ENCODE measurements at regions not wholly inside any gene's neighbourhood (a gene's known extent, or its start where the extent isn't known, plus 50 kb on each side); places are given as distances from the start of the nearest gene placed in this dataset.
A peak's percentile ranks its signal among the peaks of the same experiment; 100 is the strongest.

GRCh38 chr6:26170951-26171841, 84.0 kb downstream of the HFE start:
- peak; percentile 36 for DNase-seq (ENCODE audit: low spot score)

DNA sequence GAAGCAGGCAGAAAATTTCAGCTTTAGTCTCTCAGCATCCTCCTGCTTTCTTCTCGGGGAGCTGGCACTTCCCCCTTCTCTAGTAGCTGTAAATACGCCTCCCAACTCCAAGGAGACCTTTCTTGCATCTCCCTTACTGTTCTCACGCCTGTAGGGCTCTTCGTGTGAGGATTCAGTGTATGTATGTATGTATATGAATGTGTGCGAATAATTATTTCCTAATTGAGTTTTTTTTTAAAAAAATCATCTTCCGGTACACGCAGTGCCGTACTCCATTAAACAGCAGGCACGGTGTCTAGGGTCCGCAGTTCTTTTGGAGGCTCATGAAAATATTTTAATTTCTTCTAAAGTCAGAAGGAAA, 85.4 kb downstream of the HFE start:
- H3K79me2 ChIP-seq (ENCODE audit: insufficient read depth, low read depth, low read length): peaks cover 60% of the 10 kb centered on the region; the same call in 1 of the 2 replicates
- peak overlapping the region; percentile 94 for H3K27ac ChIP-seq (ENCODE audit: low read depth, low read length, poor library complexity, severe bottlenecking)
- no peaks in the 10 kb centered on the region for H4K20me1 ChIP-seq (ENCODE audit: insufficient read depth, low read length)
- peak; percentile 65 for DNase-seq (ENCODE audit: low spot score)
- H3K4me1 ChIP-seq (ENCODE audit: insufficient read depth, low read length, poor library complexity, severe bottlenecking): peaks cover 51% of the 10 kb centered on the region
- ChIA-PET CTCF (ENCODE audit: unreplicated experiment) (no interaction called here), POLR2A (interaction anchor here (0.7 to 3.1 kb wide), 18 partner anchors 9 to 961 kb away, joined by 3 to 57 read pairs (median 6); a partner anchor contains a TSS)
- intact Hi-C loops (cut with micrococcal nuclease; ENCODE audit: unreplicated experiment): no loop called here
- H3K4me3 ChIP-seq (ENCODE audit: low read depth, low read length, poor library complexity, severe bottlenecking): peak overlapping the region; percentile 74
- no peaks in the 10 kb centered on the region for H3K9me2 ChIP-seq (ENCODE audit: insufficient read depth, low read length)
- TSS peak; percentile 74 for BruUV-seq (replicated peaks)
- no peaks in the 10 kb centered on the region for H3K9me3 ChIP-seq (ENCODE audit: low read length)
- H3K36me3 ChIP-seq (ENCODE audit: insufficient read depth, low read length): no peaks in the 10 kb centered on the region
- peak overlapping the region; percentile 93 for H3K4me2 ChIP-seq (ENCODE audit: low read length)
- H2AFZ ChIP-seq (ENCODE audit: low read length): peak overlapping the region; percentile 2; the same call in 1 of the 2 replicates
- TF ChIP-seq EZH2phosphoT487 (IDR thresholded peaks at IDR 0.05; ENCODE audit: borderline replicate concordance, low read depth, low read length): no peak
- TF ChIP-seq, protein P1, sequence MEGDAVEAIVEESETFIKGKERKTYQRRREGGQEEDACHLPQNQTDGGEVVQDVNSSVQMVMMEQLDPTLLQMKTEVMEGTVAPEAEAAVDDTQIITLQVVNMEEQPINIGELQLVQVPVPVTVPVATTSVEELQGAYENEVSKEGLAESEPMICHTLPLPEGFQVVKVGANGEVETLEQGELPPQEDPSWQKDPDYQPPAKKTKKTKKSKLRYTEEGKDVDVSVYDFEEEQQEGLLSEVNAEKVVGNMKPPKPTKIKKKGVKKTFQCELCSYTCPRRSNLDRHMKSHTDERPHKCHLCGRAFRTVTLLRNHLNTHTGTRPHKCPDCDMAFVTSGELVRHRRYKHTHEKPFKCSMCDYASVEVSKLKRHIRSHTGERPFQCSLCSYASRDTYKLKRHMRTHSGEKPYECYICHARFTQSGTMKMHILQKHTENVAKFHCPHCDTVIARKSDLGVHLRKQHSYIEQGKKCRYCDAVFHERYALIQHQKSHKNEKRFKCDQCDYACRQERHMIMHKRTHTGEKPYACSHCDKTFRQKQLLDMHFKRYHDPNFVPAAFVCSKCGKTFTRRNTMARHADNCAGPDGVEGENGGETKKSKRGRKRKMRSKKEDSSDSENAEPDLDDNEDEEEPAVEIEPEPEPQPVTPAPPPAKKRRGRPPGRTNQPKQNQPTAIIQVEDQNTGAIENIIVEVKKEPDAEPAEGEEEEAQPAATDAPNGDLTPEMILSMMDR (conservative IDR thresholded peaks at IDR 0.05; ENCODE audit: low read length): 0 out of 2 replicates have a peak, but pooled peaks have one; percentile 22

More at GRCh38 chr6:26170951-26171841, 84.0 kb downstream of the HFE start:
- TF ChIP-seq EZH2phosphoT487 (IDR thresholded peaks at IDR 0.05; ENCODE audit: borderline replicate concordance, low read depth, low read length): no peak
- TF ChIP-seq, protein P1 (conservative IDR thresholded peaks at IDR 0.05; ENCODE audit: low read length): no peak
- Histone ChIP-seq H3K4me3 (ENCODE audit: low read depth, low read length, poor library complexity, severe bottlenecking) (peak overlapping the region; percentile 74), H3K9me3 (ENCODE audit: low read length) (no peaks in the 10 kb centered on the region), H2AFZ (ENCODE audit: low read length) (peak overlapping the region; percentile 1; the same call in 1 of the 2 replicates), H3K4me2 (ENCODE audit: low read length) (peak overlapping the region; percentile 93), H3K27ac (ENCODE audit: low read depth, low read length, poor library complexity, severe bottlenecking) (peak overlapping the region; percentile 94), H3K36me3 (ENCODE audit: insufficient read depth, low read length) (no peaks in the 10 kb centered on the region), H3K9me2 (ENCODE audit: insufficient read depth, low read length) (no peaks in the 10 kb centered on the region), H3K79me2 (ENCODE audit: insufficient read depth, low read depth, low read length) (peaks cover 60% of the 10 kb centered on the region; the same call in 1 of the 2 replicates), H4K20me1 (ENCODE audit: insufficient read depth, low read length) (no peaks in the 10 kb centered on the region), H3K4me1 (ENCODE audit: insufficient read depth, low read length, poor library complexity, severe bottlenecking) (peaks cover 51% of the 10 kb centered on the region)
- ChIA-PET CTCF (ENCODE audit: unreplicated experiment) (interaction anchor here (1.1 kb wide), 1 partner anchor 9 kb away, joined by 3 read pairs; no protein-coding TSS in a partner anchor), POLR2A (interaction anchor here (0.6 to 4.7 kb wide), 10 partner anchors 12 to 115 kb away, joined by 3 to 99 read pairs (median 5); a partner anchor contains a TSS)
- intact Hi-C loops (cut with micrococcal nuclease; ENCODE audit: unreplicated experiment): loop anchor here (1.0 kb wide), 1 partner anchor 12 kb away; no protein-coding TSS in a partner anchor
- BruUV-seq (replicated peaks): TSS peak; percentile 89
